Liver (tissue), 8 donors: ENCODE measurements at regions not wholly inside any gene's neighbourhood (a gene's known extent, or its start where the extent isn't known, plus 50 kb on each side); places are given as distances from the start of the nearest gene placed in this dataset. TPM values are rescaled to one million over a fixed set of nuclear protein-coding genes. Genes with fewer than 3 reads are reported as not detected.

Source experiments
- DNase-seq: peaks from one replicate; pipeline ENCODE4 v3.0.0-alpha.2; 2017; ENCODE audit warnings: low spot score
- H3K27ac ChIP-seq, 2 donors: one replicate each; pipeline ENCODE4 v1.7.0; 2013; ENCODE audit warnings: inconsistent platforms in 2 of 2, low read length in 2 of 2, control low read depth in 1 of 2, low read depth in 1 of 2, mild to moderate bottlenecking in 1 of 2
- H3K27me3 ChIP-seq, 4 donors: one replicate each; pipeline versions ENCODE4 v1.6.1 to v1.7.0; 2013; ENCODE audit warnings: low read length in 3 of 4, inconsistent platforms in 1 of 4, mild to moderate bottlenecking in 1 of 4, moderate library complexity in 1 of 4; ENCODE audit not compliant: control insufficient read depth in 4 of 4, insufficient read depth in 4 of 4
- H3K36me3 ChIP-seq, 4 donors: one replicate each; pipeline versions ENCODE4 v1.6.1 to v1.7.0; 2013; ENCODE audit warnings: low read length in 3 of 4, mild to moderate bottlenecking in 3 of 4, low read depth in 1 of 4, moderate library complexity in 1 of 4; ENCODE audit not compliant: control insufficient read depth in 4 of 4, insufficient read depth in 3 of 4
- H3K4me1 ChIP-seq, 4 donors: one replicate each; pipeline versions ENCODE4 v1.6.1 to v1.7.0; 2013; ENCODE audit warnings: low read length in 3 of 4, mild to moderate bottlenecking in 3 of 4, moderate library complexity in 1 of 4; ENCODE audit not compliant: control insufficient read depth in 4 of 4, insufficient read depth in 4 of 4
- H3K4me3 ChIP-seq, 3 donors: one replicate each; pipeline versions ENCODE4 v1.6.1 to v1.7.0; 2013; ENCODE audit warnings: low read length in 3 of 3, control low read depth in 1 of 3, low read depth in 1 of 3, mild to moderate bottlenecking in 1 of 3
- H3K9ac ChIP-seq, 2 donors: one replicate each; pipeline ENCODE4 v1.7.0; 2013; ENCODE audit warnings: low read length in 2 of 2, mild to moderate bottlenecking in 2 of 2, moderate library complexity in 2 of 2, control low read depth in 1 of 2, low read depth in 1 of 2
- H3K9me3 ChIP-seq, 4 donors: one replicate each; pipeline versions ENCODE4 v1.6.1 to v1.7.0; 2013; ENCODE audit warnings: low read length in 3 of 4; ENCODE audit not compliant: control insufficient read depth in 4 of 4
- FOXA1 ChIP-seq: IDR thresholded peaks from 2 replicates; pipeline ENCODE4 v1.6.1; 2016; ENCODE audit warnings: antibody characterized with exemption
- GABPA ChIP-seq, 2 donors: IDR thresholded peaks in 1 of 2; conservative IDR thresholded peaks in 1 of 2; 2 replicates each; pipeline ENCODE4 v1.6.1; 2016; ENCODE audit warnings: antibody characterized with exemption in 2 of 2, mild to moderate bottlenecking in 1 of 2, moderate library complexity in 1 of 2
- TAF1 ChIP-seq: conservative IDR thresholded peaks from 2 replicates; pipeline ENCODE4 v1.6.1; 2016; ENCODE audit warnings: antibody characterized with exemption, mild to moderate bottlenecking
- YY1 ChIP-seq: IDR thresholded peaks from 2 replicates; pipeline ENCODE4 v1.6.1; 2016; ENCODE audit warnings: antibody characterized with exemption, mild to moderate bottlenecking
- WGBS: extraction: QIAGEN DNeasy Blood & Tissue Kit; methylation state at CpG from one replicate; pipeline ENCODE4 v1.1.7; 2013; 5-methylcytosine and 5-hydroxymethylcytosine counted together
- small RNA-seq: library from RNA; depleted of rRNA; stranded (forward); fragments of <200 nt; gene quantifications from one replicate; pipeline ENCODE3, GENCODE V24; 2014
- donor health status: healthy.
- donor health status: healthy.
- donor health status: healthy.
- donor health status: healthy.

DNA sequence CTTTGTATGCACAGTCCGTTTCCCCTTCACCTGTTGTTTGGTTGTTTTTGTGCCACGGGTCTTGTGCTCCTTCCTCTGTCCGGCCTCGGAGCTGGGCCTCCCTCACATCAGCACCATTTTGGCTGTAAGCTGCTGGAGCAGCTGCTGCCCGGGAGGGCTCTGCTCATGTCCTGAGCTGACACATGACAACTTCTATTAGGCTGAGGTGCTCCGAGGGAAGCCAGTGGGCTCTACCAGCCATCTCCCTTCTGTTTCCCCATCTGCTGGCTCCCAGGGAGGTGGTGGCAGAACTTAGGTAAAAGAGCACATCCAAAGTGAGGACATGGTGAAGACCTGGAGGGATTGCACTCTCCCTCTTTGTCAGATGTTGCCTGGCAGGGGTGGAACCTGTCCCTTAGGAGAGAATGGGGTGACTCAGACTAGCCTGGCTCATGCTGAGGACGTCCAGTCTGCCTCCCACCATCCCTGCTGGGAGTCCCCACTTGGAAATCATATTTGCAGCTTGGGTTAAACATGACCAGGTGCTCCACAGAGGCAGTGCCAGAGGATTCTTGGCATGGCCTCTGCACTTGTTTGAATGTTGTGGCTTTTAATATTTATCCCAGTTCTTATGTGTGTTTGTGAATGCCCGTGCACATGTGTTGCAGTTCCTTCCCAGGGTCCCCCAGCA, 49.8 kb upstream of the TNP1 start:
- Histone ChIP-seq H3K27me3 (no peaks in the 10 kb centered on the region), H3K9me3 (no peaks in the 10 kb centered on the region), H3K27ac (no peak overlapping the region), H3K9ac (no peak overlapping the region), H3K4me1 (no peaks in the 10 kb centered on the region), H3K4me3 (no peak overlapping the region), H3K36me3 (no peaks in the 10 kb centered on the region)
- DNase-seq: no peak
- TF ChIP-seq GABPA (IDR thresholded peaks at IDR 0.05 in 1 of 2, conservative IDR thresholded peaks at IDR 0.05 in 1 of 2) (no peak), TAF1 (no peak), FOXA1 (no peak), YY1 (no peak)
- 72% methylated on average over 8 of the region's 8 CpGs for WGBS

Small RNAs in the stretch of these regions (small RNA-seq; reads per million reads assigned to genes)
- gene RF01983: not detected
